ENCODE measurements at regions not wholly inside any gene's neighbourhood (a gene's known extent, or its start where the extent isn't known, plus 50 kb on each side); places are given as distances from the start of the nearest gene placed in this dataset.
"Not testable (repeated sequence)": the region's sequence is repeated elsewhere in the genome, so short reads cannot be mapped to it uniquely, and the experiment has no call there.

GRCh38 chr2:132289812-132290211, 126.8 kb upstream of the GPR39 start:
- not testable (repeated sequence) for H3K9me3 ChIP-seq (ENCODE audit: control insufficient read depth in 2 of 2, insufficient read depth in 1 of 2, low read depth in 1 of 2, low read length in 1 of 2); FAIRE-seq; H3K36me3 ChIP-seq (ENCODE audit: control insufficient read depth in 3 of 3, insufficient read depth in 2 of 3, low read depth in 1 of 3, low read length in 3 of 3); H3K27me3 ChIP-seq (ENCODE audit: control insufficient read depth in 3 of 3, insufficient read depth in 3 of 3, low read length in 3 of 3); H3K4me3 ChIP-seq (ENCODE audit: low read depth in 1 of 3, low read length in 3 of 3); H3K27ac ChIP-seq (ENCODE audit: low read depth in 1 of 3, low read length in 2 of 3); H3K4me1 ChIP-seq (ENCODE audit: control insufficient read depth in 3 of 3, insufficient read depth in 2 of 3, low read depth in 1 of 3, low read length in 2 of 3); DNase-seq
- 80 to 89% (median 86%) methylated on average over 6 of the region's 6 CpGs for WGBS, 3 donors

GRCh38 chr2:132300592-132301378, 115.8 kb upstream of the GPR39 start:
- not testable (repeated sequence) for H3K27me3 ChIP-seq (ENCODE audit: control insufficient read depth in 3 of 3, insufficient read depth in 3 of 3, low read length in 3 of 3); FAIRE-seq; H3K4me1 ChIP-seq (ENCODE audit: control insufficient read depth in 3 of 3, insufficient read depth in 2 of 3, low read depth in 1 of 3, low read length in 2 of 3); H3K9me3 ChIP-seq (ENCODE audit: control insufficient read depth in 2 of 2, insufficient read depth in 1 of 2, low read depth in 1 of 2, low read length in 1 of 2); H3K4me3 ChIP-seq (ENCODE audit: low read depth in 1 of 3, low read length in 3 of 3); H3K36me3 ChIP-seq (ENCODE audit: control insufficient read depth in 3 of 3, insufficient read depth in 2 of 3, low read depth in 1 of 3, low read length in 3 of 3); H3K27ac ChIP-seq (ENCODE audit: low read depth in 1 of 3, low read length in 2 of 3)
- 0 to 13% (median 9%) methylated on average over 2 of the region's 2 CpGs for WGBS, 3 donors
- DNase-seq: peak in 1 of 2 donors; percentile 12

GRCh38 chr2:132304661-132305380, 111.8 kb upstream of the GPR39 start:
- not testable (repeated sequence) for H3K27me3 ChIP-seq (ENCODE audit: control insufficient read depth in 3 of 3, insufficient read depth in 3 of 3, low read length in 3 of 3); FAIRE-seq; H3K4me1 ChIP-seq (ENCODE audit: control insufficient read depth in 3 of 3, insufficient read depth in 2 of 3, low read depth in 1 of 3, low read length in 2 of 3); H3K27ac ChIP-seq (ENCODE audit: low read depth in 1 of 3, low read length in 2 of 3); H3K36me3 ChIP-seq (ENCODE audit: control insufficient read depth in 3 of 3, insufficient read depth in 2 of 3, low read depth in 1 of 3, low read length in 3 of 3); H3K9me3 ChIP-seq (ENCODE audit: control insufficient read depth in 2 of 2, insufficient read depth in 1 of 2, low read depth in 1 of 2, low read length in 1 of 2)
- WGBS, 3 donors: 10 to 20% (median 20%) methylated on average over 27 of the region's 27 CpGs
- DNase-seq: peak; percentile 58 to 81
- H3K4me3 ChIP-seq (ENCODE audit: low read depth in 1 of 3, low read length in 3 of 3): peak overlapping the region in 1 of 3 donors; percentile 39

GRCh38 chr2:132307613-132308198, 108.9 kb upstream of the GPR39 start:
- not testable (repeated sequence) for H3K27me3 ChIP-seq (ENCODE audit: control insufficient read depth in 3 of 3, insufficient read depth in 3 of 3, low read length in 3 of 3); H3K4me3 ChIP-seq (ENCODE audit: low read depth in 1 of 3, low read length in 3 of 3); H3K9me3 ChIP-seq (ENCODE audit: control insufficient read depth in 2 of 2, insufficient read depth in 1 of 2, low read depth in 1 of 2, low read length in 1 of 2); FAIRE-seq; DNase-seq; H3K27ac ChIP-seq (ENCODE audit: low read depth in 1 of 3, low read length in 2 of 3); H3K36me3 ChIP-seq (ENCODE audit: control insufficient read depth in 3 of 3, insufficient read depth in 2 of 3, low read depth in 1 of 3, low read length in 3 of 3); H3K4me1 ChIP-seq (ENCODE audit: control insufficient read depth in 3 of 3, insufficient read depth in 2 of 3, low read depth in 1 of 3, low read length in 2 of 3)
- 49 to 55% (median 50%) methylated on average over 1 of the region's 2 CpGs for WGBS, 3 donors

- not testable (repeated sequence) for FAIRE-seq; H3K36me3 ChIP-seq (ENCODE audit: control insufficient read depth in 3 of 3, insufficient read depth in 2 of 3, low read depth in 1 of 3, low read length in 3 of 3); H3K9me3 ChIP-seq (ENCODE audit: control insufficient read depth in 2 of 2, insufficient read depth in 1 of 2, low read depth in 1 of 2, low read length in 1 of 2); H3K4me1 ChIP-seq (ENCODE audit: control insufficient read depth in 3 of 3, insufficient read depth in 2 of 3, low read depth in 1 of 3, low read length in 2 of 3); H3K27me3 ChIP-seq (ENCODE audit: control insufficient read depth in 3 of 3, insufficient read depth in 3 of 3, low read length in 3 of 3); H3K4me3 ChIP-seq (ENCODE audit: low read depth in 1 of 3, low read length in 3 of 3); DNase-seq; H3K27ac ChIP-seq (ENCODE audit: low read depth in 1 of 3, low read length in 2 of 3)
- 86 to 93% methylated on average over 1 of the region's 1 CpG; no CpG with 5 or more reads in 1 of the 3 donors for WGBS, 3 donors
Observed at GRCh38 chr2:132309203-132309602, 107.4 kb upstream of the GPR39 start.

GRCh38 chr2:132315546-132315945, 101.1 kb upstream of the GPR39 start:
- not testable (repeated sequence) for H3K4me3 ChIP-seq (ENCODE audit: low read depth in 1 of 3, low read length in 3 of 3); H3K9me3 ChIP-seq (ENCODE audit: control insufficient read depth in 2 of 2, insufficient read depth in 1 of 2, low read depth in 1 of 2, low read length in 1 of 2); DNase-seq; FAIRE-seq; H3K36me3 ChIP-seq (ENCODE audit: control insufficient read depth in 3 of 3, insufficient read depth in 2 of 3, low read depth in 1 of 3, low read length in 3 of 3); H3K27ac ChIP-seq (ENCODE audit: low read depth in 1 of 3, low read length in 2 of 3); H3K4me1 ChIP-seq (ENCODE audit: control insufficient read depth in 3 of 3, insufficient read depth in 2 of 3, low read depth in 1 of 3, low read length in 2 of 3); H3K27me3 ChIP-seq (ENCODE audit: control insufficient read depth in 3 of 3, insufficient read depth in 3 of 3, low read length in 3 of 3)
- WGBS, 3 donors: 81 to 90% (median 82%) methylated on average over 2 of the region's 2 CpGs

GRCh38 chr2:132317026-132317680, 99.5 kb upstream of the GPR39 start:
- not testable (repeated sequence) for H3K4me3 ChIP-seq (ENCODE audit: low read depth in 1 of 3, low read length in 3 of 3); H3K9me3 ChIP-seq (ENCODE audit: control insufficient read depth in 2 of 2, insufficient read depth in 1 of 2, low read depth in 1 of 2, low read length in 1 of 2); DNase-seq; H3K27me3 ChIP-seq (ENCODE audit: control insufficient read depth in 3 of 3, insufficient read depth in 3 of 3, low read length in 3 of 3); H3K36me3 ChIP-seq (ENCODE audit: control insufficient read depth in 3 of 3, insufficient read depth in 2 of 3, low read depth in 1 of 3, low read length in 3 of 3); H3K27ac ChIP-seq (ENCODE audit: low read depth in 1 of 3, low read length in 2 of 3); H3K4me1 ChIP-seq (ENCODE audit: control insufficient read depth in 3 of 3, insufficient read depth in 2 of 3, low read depth in 1 of 3, low read length in 2 of 3); FAIRE-seq
- 68 to 87% (median 86%) methylated on average over 6 of the region's 6 CpGs for WGBS, 3 donors

GRCh38 chr2:132318481-132318880, 98.1 kb upstream of the GPR39 start:
- H3K4me3 ChIP-seq (ENCODE audit: low read depth in 1 of 3, low read length in 3 of 3); H3K4me1 ChIP-seq (ENCODE audit: control insufficient read depth in 3 of 3, insufficient read depth in 2 of 3, low read depth in 1 of 3, low read length in 2 of 3); H3K9me3 ChIP-seq (ENCODE audit: control insufficient read depth in 2 of 2, insufficient read depth in 1 of 2, low read depth in 1 of 2, low read length in 1 of 2); H3K36me3 ChIP-seq (ENCODE audit: control insufficient read depth in 3 of 3, insufficient read depth in 2 of 3, low read depth in 1 of 3, low read length in 3 of 3); H3K27ac ChIP-seq (ENCODE audit: low read depth in 1 of 3, low read length in 2 of 3); FAIRE-seq; H3K27me3 ChIP-seq (ENCODE audit: control insufficient read depth in 3 of 3, insufficient read depth in 3 of 3, low read length in 3 of 3): not testable (repeated sequence)
- DNase-seq: peak in 1 of 2 donors; percentile 22
- 58 to 74% (median 66%) methylated on average over 4 of the region's 4 CpGs for WGBS, 3 donors
